ENCODE measurements at regions not wholly inside any gene's neighbourhood (a gene's known extent, or its start where the extent isn't known, plus 50 kb on each side); places are given as distances from the start of the nearest gene placed in this dataset.

DNA sequence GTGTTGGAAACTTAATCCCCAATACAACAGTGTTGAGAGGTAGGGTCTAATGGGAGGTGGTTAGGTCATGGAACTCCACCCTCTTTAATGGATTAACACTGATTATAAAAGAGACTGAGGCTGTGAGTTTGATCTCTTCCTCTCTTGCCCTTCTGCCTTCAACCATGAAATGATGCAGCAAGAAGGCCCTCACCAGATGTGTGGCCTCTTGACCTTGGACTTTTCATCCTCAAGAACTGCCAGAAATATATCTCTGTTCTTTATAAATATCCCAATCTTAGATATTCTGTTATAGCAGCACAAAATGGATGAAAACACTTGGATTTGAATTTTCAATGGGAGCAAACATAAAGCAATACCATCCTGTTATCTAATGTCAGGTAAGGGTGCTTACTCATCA lies 67.6 kb downstream of the NMUR2 start:
- DNase-seq, result no peak

GRCh38 chr5:152335461-152335860 lies 69.6 kb downstream of the NMUR2 start:
- no peak for DNase-seq

DNA sequence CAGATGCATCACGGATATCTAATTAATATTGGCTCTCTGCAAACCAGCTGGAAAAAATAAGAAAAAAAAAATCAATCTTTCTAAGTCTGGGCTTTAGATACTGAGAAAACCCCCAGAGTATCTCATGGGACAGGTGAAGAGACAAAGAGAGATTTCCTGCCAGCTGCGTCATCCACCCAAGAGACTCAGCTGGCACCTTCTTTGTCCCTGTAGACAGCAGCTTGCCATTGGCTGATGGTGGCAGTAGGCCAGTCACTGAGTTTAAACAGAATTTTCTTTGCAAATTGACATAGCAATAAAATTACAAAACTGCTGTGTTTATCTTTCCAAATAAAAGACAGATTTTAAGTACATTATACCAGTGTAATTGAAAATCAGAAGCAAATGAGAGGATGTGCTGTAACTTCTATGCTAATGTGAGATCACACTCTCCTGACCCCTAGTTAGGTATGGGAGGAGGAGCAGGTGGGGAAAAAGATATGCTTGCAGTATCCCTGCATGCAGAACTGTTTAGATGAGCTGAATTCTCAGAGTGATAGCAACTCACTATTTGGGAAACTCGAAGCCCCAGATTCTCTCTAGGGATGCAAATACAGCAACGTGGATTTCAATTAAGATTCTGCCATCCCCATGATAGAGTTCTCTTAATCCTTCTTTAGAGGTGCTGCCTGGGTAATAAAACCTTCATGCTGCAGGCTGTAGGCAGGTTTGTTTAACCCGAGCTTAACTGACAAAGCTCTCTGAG lies 72.2 kb downstream of the NMUR2 start:
- peak in 1 of 2 experiments; percentile 1 for DNase-seq

- DNase-seq, result no peak
Measured at GRCh38 chr5:152331718-152332117, 73.4 kb downstream of the NMUR2 start.

GRCh38 chr5:152331006-152331405 lies 74.1 kb downstream of the NMUR2 start:
- DNase-seq, result no peak

- no peak for DNase-seq
Measured at GRCh38 chr5:152329761-152330283, 75.3 kb downstream of the NMUR2 start.

GRCh38 chr5:152329207-152329606 lies 75.9 kb downstream of the NMUR2 start:
- no peak for DNase-seq

GRCh38 chr5:152315942-152316341 lies 89.1 kb downstream of the NMUR2 start:
- DNase-seq, result no peak

DNA sequence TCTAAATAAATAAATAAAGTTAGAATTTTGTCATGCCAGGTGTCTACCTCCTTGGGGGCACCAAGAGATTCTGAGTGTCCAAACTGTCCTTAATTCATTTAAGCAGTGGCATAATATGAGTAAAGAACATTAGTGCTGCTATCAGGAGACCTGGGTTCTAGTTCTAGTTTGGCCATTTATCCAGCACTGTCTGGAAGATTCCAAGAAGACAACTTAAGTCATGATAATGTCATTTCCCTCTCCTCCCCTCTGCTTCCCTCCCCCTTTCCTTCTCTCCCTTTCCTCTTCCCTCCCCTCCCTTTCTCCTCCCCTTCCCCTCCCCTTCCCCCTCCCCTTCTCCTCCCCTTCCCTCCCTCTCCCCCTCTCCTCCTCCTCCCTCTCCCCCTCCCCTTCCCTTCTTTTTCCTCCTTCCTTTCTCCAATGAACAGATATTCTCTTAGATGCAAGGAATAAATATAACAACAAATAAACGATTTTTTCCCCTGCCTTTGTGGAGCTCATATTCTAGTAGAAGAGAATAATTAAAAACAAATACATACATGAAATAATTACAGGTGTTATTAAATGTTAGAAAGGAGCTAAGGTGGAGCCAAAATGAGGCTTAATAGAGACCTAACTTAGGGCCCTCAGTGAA lies 90.8 kb downstream of the NMUR2 start:
- no peak for DNase-seq

GRCh38 chr5:152309926-152310450 lies 95.1 kb downstream of the NMUR2 start:
- DNase-seq, result no peak

DNA sequence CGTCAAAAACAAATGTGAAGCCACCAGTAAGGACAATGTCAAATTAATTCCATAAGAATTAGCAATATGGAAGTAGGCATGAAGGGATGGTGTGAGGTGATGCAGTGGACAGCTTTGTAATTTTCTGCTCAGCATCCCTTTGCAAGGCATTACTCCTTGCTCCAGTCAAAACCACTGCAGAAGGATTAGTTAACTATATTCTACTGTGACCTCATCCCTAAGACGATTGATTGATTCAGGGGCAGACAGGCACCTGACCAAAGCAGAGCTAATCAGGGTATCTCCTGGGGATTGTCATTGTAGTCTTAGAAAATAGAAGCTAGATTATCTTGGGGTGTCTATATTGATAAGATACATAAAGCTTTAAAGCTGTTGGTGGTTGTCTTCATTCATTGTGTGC lies 98.7 kb downstream of the NMUR2 start:
- DNase-seq, result no peak

DNA sequence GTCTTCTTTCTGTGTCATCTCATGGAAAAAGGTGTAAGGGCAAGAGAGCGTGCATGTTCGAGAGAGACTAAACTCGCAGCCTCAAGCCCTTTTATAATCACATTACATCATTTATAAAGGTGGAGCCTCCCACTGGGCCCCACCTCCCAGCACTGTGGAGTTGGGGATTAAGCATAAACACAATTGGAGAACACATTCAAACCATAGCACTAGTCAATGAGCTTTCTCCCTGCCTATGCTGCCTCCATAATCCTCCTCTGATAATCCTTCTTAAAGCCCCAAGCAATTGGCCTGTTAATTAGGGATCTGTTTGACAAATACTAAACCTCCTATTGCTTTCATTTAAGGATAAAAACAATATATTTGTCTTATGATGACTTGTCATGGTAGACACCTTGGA lies 99.6 kb downstream of the NMUR2 start:
- DNase-seq, result no peak

- DNase-seq, result no peak
Measured at GRCh38 chr5:152303841-152304240, 101.2 kb downstream of the NMUR2 start.

DNA sequence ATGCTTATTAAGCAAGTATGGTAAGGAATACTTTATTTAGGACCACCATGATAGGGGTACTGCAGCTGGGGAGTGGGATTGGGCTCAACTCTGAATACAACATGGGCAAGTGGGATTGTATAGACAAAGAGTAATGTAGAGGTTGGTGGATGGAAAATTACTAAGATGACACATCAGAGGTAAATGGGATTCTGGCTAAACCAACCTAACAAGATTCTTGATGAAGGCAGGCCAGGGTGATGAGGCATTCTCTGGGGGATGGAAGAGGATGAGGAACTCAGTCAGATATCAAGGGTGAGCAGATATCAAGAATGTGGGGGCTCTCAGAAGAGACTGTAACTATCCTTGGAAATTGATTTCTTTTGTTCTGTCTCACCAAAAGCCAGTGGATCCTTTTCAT lies 107.2 kb downstream of the NMUR2 start:
- no peak for DNase-seq

DNA sequence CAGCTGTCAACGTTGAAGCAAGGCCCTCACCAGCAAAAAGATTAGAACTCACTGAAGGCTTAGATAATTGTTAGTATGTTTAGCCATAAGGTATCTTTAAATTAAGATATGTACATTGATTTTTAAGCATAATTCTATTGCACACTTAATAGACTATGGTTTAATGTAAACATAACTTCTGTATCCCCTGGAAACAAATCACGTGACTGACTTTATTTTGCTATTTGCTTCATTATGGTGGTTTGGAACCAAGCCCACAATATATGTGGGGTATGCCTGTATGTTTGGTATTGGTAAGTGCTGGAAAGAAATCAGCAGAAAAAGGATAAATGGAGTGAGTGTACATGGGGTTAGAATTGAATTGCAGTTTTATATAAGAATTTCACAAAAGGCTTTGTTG lies 111.9 kb downstream of the NMUR2 start:
- no peak for DNase-seq

DNA sequence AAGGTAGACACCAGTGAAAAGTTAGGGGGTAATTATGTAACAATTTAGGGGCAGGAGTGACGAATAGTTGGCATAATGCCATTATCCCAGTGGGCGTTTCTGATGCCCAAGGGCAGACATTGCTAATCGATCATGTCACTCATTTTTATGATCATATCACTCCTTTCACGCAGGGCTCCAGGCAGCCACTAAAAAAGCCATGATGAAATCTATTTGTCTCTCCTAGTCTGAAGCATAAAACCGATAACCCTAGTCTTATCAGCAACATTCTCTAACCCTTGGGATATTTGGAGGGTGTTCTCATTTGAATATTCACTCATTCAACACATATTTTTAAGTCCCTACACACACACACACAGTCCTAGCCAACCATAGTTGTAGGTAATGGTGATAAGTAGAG lies 114.9 kb downstream of the NMUR2 start:
- DNase-seq, result no peak

- DNase-seq, result no peak
Measured at GRCh38 chr5:152288917-152289595, 116.0 kb downstream of the NMUR2 start.

DNA sequence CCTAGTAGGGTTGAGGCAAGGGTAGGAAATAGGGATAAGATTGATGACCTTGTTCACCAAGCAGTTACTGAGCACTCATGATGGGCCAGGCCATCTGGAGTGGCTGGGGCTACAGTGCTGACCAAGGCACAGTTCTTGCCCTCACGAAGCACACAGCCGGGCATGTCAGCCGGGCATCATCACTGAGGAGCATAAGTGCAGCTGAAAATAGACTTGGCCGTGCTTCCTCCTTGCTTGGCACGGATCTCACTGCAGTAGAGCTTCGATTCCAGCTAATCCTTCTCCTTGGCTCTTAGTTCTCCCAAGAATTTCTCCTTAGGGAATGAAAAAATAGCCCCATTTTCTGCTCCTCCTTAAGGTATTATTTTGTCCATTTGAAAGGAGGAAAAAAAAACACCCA lies 116.6 kb downstream of the NMUR2 start:
- DNase-seq, result no peak

DNA sequence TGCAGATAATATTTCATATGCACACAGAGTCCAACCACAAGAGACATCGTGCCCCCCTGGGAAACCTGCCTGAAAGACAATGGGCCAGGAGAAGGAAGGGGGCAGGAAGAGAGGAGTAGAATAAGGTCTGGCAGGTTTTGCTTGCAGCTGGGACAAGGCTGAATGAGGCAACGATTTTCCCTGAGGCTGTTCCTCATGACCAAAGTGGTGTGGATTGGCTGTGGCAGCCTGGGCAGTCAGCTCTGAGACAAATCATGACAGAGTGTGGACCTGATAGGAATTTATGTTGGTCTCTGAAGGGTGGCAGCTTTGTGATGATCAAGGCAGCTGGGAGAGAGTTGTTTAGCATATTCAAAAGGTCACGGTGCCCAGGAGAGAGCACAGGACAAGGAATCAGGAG lies 119.3 kb downstream of the NMUR2 start:
- no peak for DNase-seq

DNA sequence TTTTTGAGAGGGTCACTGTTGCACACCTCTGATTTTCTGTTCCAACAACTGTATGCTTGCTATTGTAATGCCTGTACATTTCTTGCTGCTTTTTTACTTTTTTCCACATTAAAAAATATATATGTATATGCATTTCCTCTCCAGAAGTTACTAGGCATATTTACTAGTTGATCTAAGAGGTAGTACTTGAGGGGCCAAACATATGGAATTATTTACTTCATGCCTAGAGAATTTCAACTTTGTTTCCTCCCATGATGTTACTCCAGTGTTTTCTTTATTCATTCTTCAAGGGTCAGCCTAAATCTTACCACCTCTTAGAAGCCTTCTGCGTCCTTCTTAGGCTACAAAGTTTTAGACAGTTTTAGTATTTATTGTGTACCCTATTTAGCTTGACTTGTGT lies 122.7 kb downstream of the NMUR2 start:
- no peak for DNase-seq

DNA sequence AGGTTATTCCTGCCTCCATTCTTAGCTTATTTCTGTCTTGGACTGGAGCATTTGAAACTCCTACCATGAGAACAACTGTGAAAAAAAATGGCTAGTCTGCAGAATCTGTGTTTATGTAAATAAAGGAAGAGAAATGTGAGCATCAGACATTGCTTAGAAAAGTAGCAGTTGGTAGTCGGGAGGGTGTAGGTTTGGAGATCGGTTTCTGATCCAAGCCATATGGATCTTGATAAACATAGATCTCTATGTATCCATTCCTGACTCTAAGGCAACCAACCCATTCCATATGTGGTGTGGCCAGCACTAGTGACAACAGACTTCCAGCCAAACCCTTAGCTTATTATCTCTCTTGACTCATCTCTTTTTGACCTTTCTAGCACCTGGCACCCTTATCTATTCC lies 127.1 kb downstream of the NMUR2 start:
- DNase-seq, result no peak

DNA sequence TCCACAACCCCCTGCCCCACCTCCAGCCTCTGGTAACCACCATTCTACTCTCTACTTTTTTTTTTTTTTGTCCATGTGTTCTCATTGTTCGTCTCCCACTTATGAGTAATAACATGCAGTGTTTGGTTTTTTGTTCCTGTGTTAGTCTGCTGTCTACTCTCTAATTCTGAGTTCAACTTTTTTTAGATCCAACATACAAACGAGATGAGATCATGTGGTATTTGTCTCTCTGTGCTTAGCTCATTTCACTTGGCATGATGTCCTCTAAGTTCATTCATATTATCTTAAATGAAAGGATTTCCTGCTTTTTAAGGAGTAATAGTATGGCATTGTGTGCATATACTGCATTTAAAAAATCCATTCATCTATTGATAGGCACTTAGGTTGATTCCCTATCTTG lies 130.9 kb downstream of the NMUR2 start:
- DNase-seq, result no peak

- DNase-seq, result peak; percentile 35 to 71
Measured at GRCh38 chr5:152271420-152271819, 133.7 kb downstream of the NMUR2 start.

- no peak for DNase-seq
Measured at GRCh38 chr5:152270096-152270495, 135.0 kb downstream of the NMUR2 start.

Data from NCI-H526 (cell line).